Ovary (tissue), 7 donors: ENCODE measurements at regions not wholly inside any gene's neighbourhood (a gene's known extent, or its start where the extent isn't known, plus 50 kb on each side); places are given as distances from the start of the nearest gene placed in this dataset.

ENCODE experiments used
- DNase-seq, 5 donors: peaks; one replicate each; pipeline ENCODE4 v3.0.0-alpha.2; 2019 to 2020
- H3K27ac ChIP-seq, 2 donors: fragments of 200-600 bp; one replicate each; pipeline versions ENCODE4 v1.5.1 to v1.8.0; 2019 to 2022
- H3K27me3 ChIP-seq: fragments of 200-600 bp; one replicate; pipeline ENCODE4 v1.8.0; 2022
- H3K36me3 ChIP-seq: fragments of 200-600 bp; sonication (generic); one replicate; pipeline ENCODE4 v1.5.1; 2019
- H3K4me1 ChIP-seq: one replicate; pipeline ENCODE4 v1.8.1; 2013; ENCODE audit warnings: mild to moderate bottlenecking, moderate library complexity; ENCODE audit not compliant: insufficient read depth
- H3K4me3 ChIP-seq: fragments of 200-600 bp; sonication (generic); one replicate; pipeline ENCODE4 v1.5.1; 2017
- H3K9me3 ChIP-seq, 2 donors: fragments of 200-600 bp in 1 of 2; sonication (generic) in 1 of 2; one replicate each; pipeline versions ENCODE4 v1.5.1 to v1.8.1; 2013 to 2019; ENCODE audit warnings: mild to moderate bottlenecking in 1 of 2, moderate library complexity in 1 of 2
- EP300 ChIP-seq: sonication (generic); formaldehyde crosslinking; IDR thresholded peaks from one replicate; pipeline ENCODE4 v1.6.1; 2017; ENCODE audit warnings: antibody characterized with exemption
- POLR2A ChIP-seq: fragments of 450-650 bp; IDR thresholded peaks from one replicate; pipeline ENCODE4 v1.6.1; 2017; ENCODE audit warnings: antibody characterized with exemption, mild to moderate bottlenecking, moderate library complexity
- WGBS, 3 donors: extraction: QIAGEN DNeasy Blood & Tissue Kit in 1 of 3; methylation state at CpG; one replicate each; pipeline versions ENCODE4 v1.1.5 to v1.1.7; 2013 to 2017; 5-methylcytosine and 5-hydroxymethylcytosine counted together
- intact Hi-C, 4 donors: fragments of 100-400 bp; cut with DNase I; formaldehyde crosslinking; loops; one replicate each; pipeline versions ENCODE4 v1.11.0 to v1.15.1; 2022 to 2023
- TF ChIP-seq, protein P1 (sequence below), 3 donors: fragments of 450-650 bp in 2 of 3; fragments of 200-600 bp in 1 of 3; IDR thresholded peaks; one replicate each; pipeline versions ENCODE4 v1.5.1 to v1.8.0; 2016 to 2022; ENCODE audit warnings: antibody characterized with exemption in 3 of 3, mild to moderate bottlenecking in 1 of 3
- donor health status: DM: no; HTN: no; CAD: no; lungs with moderate emphysema.
- donor health status: DM: no; HTN: no; CAD: no.
- donor health status: Bipolar disorder and iron deficiency.
- donor health status: DM: no; HTN: no; CAD: no.
- donor health status: DM: yes; HTN: yes; CAD: no.

DNA sequence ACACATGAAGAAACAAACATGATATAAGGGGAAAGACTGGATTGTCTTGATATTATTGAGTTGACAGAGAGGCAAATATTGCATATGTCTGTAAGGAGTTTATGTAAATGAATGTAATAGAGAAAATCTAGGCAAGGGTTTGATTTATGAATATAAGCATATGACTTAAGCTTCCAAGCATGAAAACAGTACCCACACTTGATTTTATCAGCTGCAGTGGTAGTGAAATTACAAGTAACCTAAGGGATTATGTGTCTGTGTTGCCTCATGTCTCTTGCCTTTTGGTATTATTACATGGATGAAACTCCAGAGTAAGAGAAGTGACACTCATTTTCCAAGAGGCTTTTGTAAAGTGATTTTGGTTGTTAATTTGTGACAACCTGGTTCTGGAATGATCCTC is 1678.9 kb downstream of the KCNT2 start:
- no peaks in the 10 kb centered on the region for H3K27me3 ChIP-seq
- no peaks in the 10 kb centered on the region for H3K4me1 ChIP-seq
- TF ChIP-seq EP300 (no peak), POLR2A (no peak)
- TF ChIP-seq, protein P1, sequence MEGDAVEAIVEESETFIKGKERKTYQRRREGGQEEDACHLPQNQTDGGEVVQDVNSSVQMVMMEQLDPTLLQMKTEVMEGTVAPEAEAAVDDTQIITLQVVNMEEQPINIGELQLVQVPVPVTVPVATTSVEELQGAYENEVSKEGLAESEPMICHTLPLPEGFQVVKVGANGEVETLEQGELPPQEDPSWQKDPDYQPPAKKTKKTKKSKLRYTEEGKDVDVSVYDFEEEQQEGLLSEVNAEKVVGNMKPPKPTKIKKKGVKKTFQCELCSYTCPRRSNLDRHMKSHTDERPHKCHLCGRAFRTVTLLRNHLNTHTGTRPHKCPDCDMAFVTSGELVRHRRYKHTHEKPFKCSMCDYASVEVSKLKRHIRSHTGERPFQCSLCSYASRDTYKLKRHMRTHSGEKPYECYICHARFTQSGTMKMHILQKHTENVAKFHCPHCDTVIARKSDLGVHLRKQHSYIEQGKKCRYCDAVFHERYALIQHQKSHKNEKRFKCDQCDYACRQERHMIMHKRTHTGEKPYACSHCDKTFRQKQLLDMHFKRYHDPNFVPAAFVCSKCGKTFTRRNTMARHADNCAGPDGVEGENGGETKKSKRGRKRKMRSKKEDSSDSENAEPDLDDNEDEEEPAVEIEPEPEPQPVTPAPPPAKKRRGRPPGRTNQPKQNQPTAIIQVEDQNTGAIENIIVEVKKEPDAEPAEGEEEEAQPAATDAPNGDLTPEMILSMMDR (IDR thresholded peaks at IDR 0.05) = no peak
- no peak for DNase-seq
- H3K4me3 ChIP-seq = no peak overlapping the region
- H3K27ac ChIP-seq = no peak overlapping the region
- intact Hi-C loops = no loop called here
- H3K9me3 ChIP-seq = no peaks in the 10 kb centered on the region
- H3K36me3 ChIP-seq = no peaks in the 10 kb centered on the region

GRCh38 chr1:194919146-194919545 is 1689.1 kb downstream of the KCNT2 start:
- H3K27me3 ChIP-seq = no peaks in the 10 kb centered on the region
- no peaks in the 10 kb centered on the region for H3K4me1 ChIP-seq
- WGBS, 3 donors = 93 to 95% (median 94%) methylated on average over 5 of the region's 5 CpGs
- intact Hi-C loops = no loop called here
- H3K9me3 ChIP-seq = no peaks in the 10 kb centered on the region
- H3K27ac ChIP-seq = no peak overlapping the region
- H3K4me3 ChIP-seq = no peak overlapping the region
- no peaks in the 10 kb centered on the region for H3K36me3 ChIP-seq
- TF ChIP-seq EP300 (no peak), POLR2A (no peak)
- TF ChIP-seq, protein P1 (IDR thresholded peaks at IDR 0.05) = no peak
- no peak for DNase-seq

- H3K9me3 ChIP-seq = no peaks in the 10 kb centered on the region
- TF ChIP-seq, protein P1 (IDR thresholded peaks at IDR 0.05) = no peak
- no peak for TF ChIP-seq EP300
- no peak for TF ChIP-seq POLR2A
- intact Hi-C loops = no loop called here
- 85 to 91% (median 86%) methylated on average over 4 of the region's 4 CpGs for WGBS, 3 donors
- H3K4me1 ChIP-seq = no peaks in the 10 kb centered on the region
- no peaks in the 10 kb centered on the region for H3K36me3 ChIP-seq
- H3K27ac ChIP-seq = no peak overlapping the region
- no peak overlapping the region for H3K4me3 ChIP-seq
- H3K27me3 ChIP-seq = no peaks in the 10 kb centered on the region
- DNase-seq = no peak
Observed at GRCh38 chr1:194917769-194918168, 1690.5 kb downstream of the KCNT2 start.

- Histone ChIP-seq H3K4me1 (no peaks in the 10 kb centered on the region), H3K4me3 (no peak overlapping the region), H3K9me3 (no peaks in the 10 kb centered on the region), H3K27ac (no peak overlapping the region), H3K36me3 (peaks cover 2% of the 10 kb centered on the region), H3K27me3 (no peaks in the 10 kb centered on the region)
- WGBS, 3 donors = 84 to 89% (median 89%) methylated on average over 1 of the region's 1 CpG
- no peak for TF ChIP-seq EP300
- TF ChIP-seq, protein P1 (IDR thresholded peaks at IDR 0.05) = no peak
- no peak for TF ChIP-seq POLR2A
- DNase-seq = no peak
- intact Hi-C loops = no loop called here
Observed at GRCh38 chr1:194908643-194909042, 1699.6 kb downstream of the KCNT2 start.

- WGBS, 3 donors = 83 to 86% (median 85%) methylated on average over 4 of the region's 4 CpGs
- intact Hi-C loops = no loop called here
- H3K4me3 ChIP-seq = no peak overlapping the region
- TF ChIP-seq, protein P1 (IDR thresholded peaks at IDR 0.05) = no peak
- H3K27me3 ChIP-seq = no peaks in the 10 kb centered on the region
- no peaks in the 10 kb centered on the region for H3K4me1 ChIP-seq
- H3K27ac ChIP-seq = no peak overlapping the region
- DNase-seq = no peak
- no peaks in the 10 kb centered on the region for H3K9me3 ChIP-seq
- H3K36me3 ChIP-seq = peaks cover 2% of the 10 kb centered on the region
Observed at GRCh38 chr1:194903524-194903923, 1704.7 kb downstream of the KCNT2 start.
